Activated CD4-positive, alpha-beta memory T cell treated with anti-CD3 and anti-CD28 coated beads, Interleukin-2, amount 10 ng/mL, durations not matched to agents 7 days and 5 days (primary cell): ENCODE measurements at regions not wholly inside any gene's neighbourhood (a gene's known extent, or its start where the extent isn't known, plus 50 kb on each side); places are given as distances from the start of the nearest gene placed in this dataset.

Experiments used
- CTCF ChIA-PET: fragments of 350-600 bp; sonication (Branson Sonifier 250); formaldehyde crosslinking; loops from one replicate; lab custom pipeline; 2021; ENCODE audit warnings: antibody characterized with exemption, inconsistent platforms; lab: Charles Lee
- POLR2A ChIA-PET: fragments of 350-600 bp; sonication (Branson Sonifier 250); formaldehyde crosslinking; loops from one replicate; lab custom pipeline; 2021; ENCODE audit warnings: antibody characterized with exemption; lab: Charles Lee
- DNase-seq: peaks from one replicate; pipeline ENCODE4 v3.0.0-alpha.2; 2020
- H3K27ac Mint-ChIP-seq: one replicate; pipeline ENCODE4 v1.8.0; 2021; ENCODE audit warnings: mild to moderate bottlenecking, mixed read lengths
- H3K27me3 Mint-ChIP-seq: one replicate; pipeline ENCODE4 v1.8.0; 2021; ENCODE audit warnings: mixed read lengths
- H3K36me3 Mint-ChIP-seq: one replicate; pipeline ENCODE4 v1.8.0; 2021; ENCODE audit warnings: low read depth, mixed read lengths
- H3K4me1 Mint-ChIP-seq: one replicate; pipeline ENCODE4 v1.8.0; 2021; ENCODE audit warnings: mixed read lengths
- H3K4me3 Mint-ChIP-seq: one replicate; pipeline ENCODE4 v1.8.0; 2021; ENCODE audit warnings: mild to moderate bottlenecking, mixed read lengths
- H3K9me3 Mint-ChIP-seq: one replicate; pipeline ENCODE4 v1.8.0; 2021; ENCODE audit warnings: mixed read lengths

GRCh38 chr13:68509734-68510621 lies 1279.8 kb upstream of the PCDH9 start:
- ChIA-PET CTCF (no interaction called here), POLR2A (no interaction called here)
- Mint-ChIP-seq H3K27me3 (no peaks in the 10 kb centered on the region), H3K4me1 (no peaks in the 10 kb centered on the region), H3K36me3 (no peaks in the 10 kb centered on the region), H3K4me3 (no peak overlapping the region), H3K27ac (no peak overlapping the region), H3K9me3 (peaks cover 4% of the 10 kb centered on the region)
- DNase-seq, result no peak

DNA sequence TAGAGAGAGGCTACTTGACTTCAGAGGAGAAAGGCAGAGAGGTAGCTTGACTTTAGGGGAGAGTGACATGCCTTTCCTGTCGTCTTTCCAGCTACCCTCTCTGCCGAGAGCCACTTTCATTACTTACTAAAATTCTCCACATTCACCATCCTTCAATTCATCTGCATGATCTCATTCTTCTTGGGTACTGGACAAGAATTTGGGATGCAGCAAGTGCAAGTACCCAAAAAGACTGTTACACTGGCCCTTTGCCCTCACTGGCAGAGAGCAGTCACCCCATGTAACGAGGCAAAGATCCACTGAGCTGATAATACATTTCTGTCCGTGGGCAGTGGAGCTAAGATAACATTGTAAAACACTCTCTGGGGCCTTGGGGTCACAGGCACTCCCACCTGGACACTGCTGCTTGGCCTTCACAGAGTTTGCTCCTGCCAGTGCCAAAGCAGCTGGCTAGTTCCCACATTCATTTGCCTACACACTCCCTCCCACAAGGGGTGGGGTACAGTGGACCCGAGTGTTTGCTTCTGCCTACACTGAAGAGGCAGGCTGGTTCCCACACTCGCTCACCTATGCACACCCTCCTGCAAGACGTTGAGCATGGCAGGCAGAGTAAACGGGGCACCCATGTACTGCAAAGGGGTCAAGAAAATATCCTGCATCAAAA lies 1276.9 kb upstream of the PCDH9 start:
- Mint-ChIP-seq H3K36me3 (no peaks in the 10 kb centered on the region), H3K9me3 (peaks cover 2% of the 10 kb centered on the region), H3K4me3 (no peak overlapping the region), H3K27ac (no peak overlapping the region), H3K4me1 (no peaks in the 10 kb centered on the region), H3K27me3 (no peaks in the 10 kb centered on the region)
- ChIA-PET POLR2A (no interaction called here), CTCF (no interaction called here)
- no peak for DNase-seq

DNA sequence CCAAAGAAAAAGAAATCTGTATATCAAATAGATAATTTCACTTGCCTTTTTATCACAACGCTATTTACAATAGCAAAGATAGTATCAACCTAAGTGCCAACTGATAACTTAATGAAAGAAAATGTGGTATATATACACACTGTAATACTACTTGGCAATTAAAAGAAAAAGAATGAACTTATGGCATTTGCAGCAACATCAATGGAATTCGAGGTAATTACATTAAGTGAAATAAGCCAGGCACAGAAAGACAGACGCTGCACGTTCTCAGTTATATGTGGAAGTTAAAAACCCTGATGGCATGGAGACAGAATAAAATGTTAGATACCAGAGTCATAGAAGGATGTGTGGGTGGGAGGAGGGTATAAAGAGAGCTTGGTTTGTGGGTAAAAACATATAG lies 1260.5 kb upstream of the PCDH9 start:
- no peaks in the 10 kb centered on the region for H3K4me1 Mint-ChIP-seq
- CTCF ChIA-PET, result no interaction called here

DNA sequence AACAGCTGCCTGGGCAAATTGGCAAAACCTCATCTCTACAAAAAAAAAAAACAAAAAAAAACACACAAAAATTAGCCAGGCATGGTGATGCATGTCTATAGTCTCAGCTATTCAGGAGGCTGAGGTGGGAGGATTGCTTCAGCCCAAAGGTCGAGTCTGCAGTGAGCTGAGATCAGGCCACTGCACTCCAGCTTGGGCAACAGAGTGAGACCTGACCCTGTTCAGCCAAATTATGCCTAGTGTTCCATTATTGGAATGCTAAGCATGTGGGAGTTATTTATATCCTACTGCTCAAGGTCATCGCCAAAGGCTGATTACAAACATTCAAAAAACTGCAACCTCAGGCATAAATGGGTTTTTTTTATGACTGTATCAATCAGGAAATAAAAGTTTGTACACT lies 1251.0 kb upstream of the PCDH9 start:
- H3K27me3 Mint-ChIP-seq, result no peaks in the 10 kb centered on the region
- no peak for DNase-seq
- H3K36me3 Mint-ChIP-seq, result no peaks in the 10 kb centered on the region
- no peaks in the 10 kb centered on the region for H3K4me1 Mint-ChIP-seq
- peaks cover 3% of the 10 kb centered on the region for H3K9me3 Mint-ChIP-seq
- H3K4me3 Mint-ChIP-seq, result no peak overlapping the region
- ChIA-PET CTCF (no interaction called here), POLR2A (no interaction called here)
- H3K27ac Mint-ChIP-seq, result no peak overlapping the region

More for the DNA sequence above, 1260.5 kb upstream of the PCDH9 start:
- no peak overlapping the region for H3K4me3 Mint-ChIP-seq
- no peak for DNase-seq
- H3K27ac Mint-ChIP-seq, result no peak overlapping the region
- POLR2A ChIA-PET, result no interaction called here
- H3K36me3 Mint-ChIP-seq, result no peaks in the 10 kb centered on the region
- H3K9me3 Mint-ChIP-seq, result peaks cover 4% of the 10 kb centered on the region
- no peaks in the 10 kb centered on the region for H3K27me3 Mint-ChIP-seq

DNA sequence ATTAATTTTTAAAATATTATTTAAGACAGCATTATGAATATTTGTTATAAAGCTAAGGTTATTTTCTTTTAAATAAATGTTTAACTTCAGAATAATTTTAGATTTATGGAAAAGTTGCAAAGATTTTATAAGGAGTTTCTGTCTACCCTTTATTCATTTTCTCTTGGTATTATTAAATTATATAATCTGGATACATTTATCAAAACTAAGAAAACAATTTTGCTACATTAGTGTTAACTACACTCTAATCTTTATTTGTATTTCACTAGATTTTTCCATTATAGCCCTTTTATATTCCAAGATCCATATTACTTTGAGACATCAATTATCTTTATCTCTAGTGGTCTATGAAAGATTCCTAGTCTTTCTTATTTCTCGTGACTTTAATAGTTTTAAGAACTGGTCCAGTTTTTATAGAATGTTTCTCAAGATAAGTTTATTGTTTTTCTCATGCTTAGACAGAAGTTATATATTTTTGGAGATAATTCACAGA lies 1243.7 kb upstream of the PCDH9 start:
- H3K27ac Mint-ChIP-seq, result no peak overlapping the region
- ChIA-PET CTCF (no interaction called here), POLR2A (no interaction called here)
- no peak overlapping the region for H3K4me3 Mint-ChIP-seq
- no peak for DNase-seq
- H3K36me3 Mint-ChIP-seq, result no peaks in the 10 kb centered on the region
- H3K4me1 Mint-ChIP-seq, result no peaks in the 10 kb centered on the region
- H3K9me3 Mint-ChIP-seq, result no peaks in the 10 kb centered on the region
- H3K27me3 Mint-ChIP-seq, result no peaks in the 10 kb centered on the region

DNA sequence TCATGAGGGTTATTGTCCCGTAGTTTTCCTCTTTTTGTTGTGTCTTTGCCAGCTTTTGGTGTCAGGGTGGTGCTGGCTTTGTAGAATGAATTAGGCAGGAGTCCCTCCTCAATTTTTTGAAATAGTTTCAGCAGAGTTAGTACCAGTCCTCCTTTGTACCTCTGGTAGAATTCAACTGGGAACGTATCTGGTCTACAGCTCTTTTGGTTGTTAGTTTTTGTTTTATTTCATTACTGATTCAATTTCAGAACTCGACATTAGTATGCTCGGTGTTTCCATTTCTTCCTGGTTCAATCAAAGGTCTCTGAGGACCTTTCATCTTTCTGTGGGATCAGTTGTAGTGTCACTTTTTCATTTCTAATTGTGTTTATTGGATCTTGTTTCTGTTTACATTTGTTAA lies 1237.0 kb upstream of the PCDH9 start:
- H3K4me1 Mint-ChIP-seq, result no peaks in the 10 kb centered on the region
- H3K4me3 Mint-ChIP-seq, result no peak overlapping the region
- H3K36me3 Mint-ChIP-seq, result no peaks in the 10 kb centered on the region
- no peak for DNase-seq
- ChIA-PET POLR2A (no interaction called here), CTCF (no interaction called here)
- H3K27ac Mint-ChIP-seq, result no peak overlapping the region
- H3K27me3 Mint-ChIP-seq, result no peaks in the 10 kb centered on the region
- peaks cover 2% of the 10 kb centered on the region for H3K9me3 Mint-ChIP-seq

DNA sequence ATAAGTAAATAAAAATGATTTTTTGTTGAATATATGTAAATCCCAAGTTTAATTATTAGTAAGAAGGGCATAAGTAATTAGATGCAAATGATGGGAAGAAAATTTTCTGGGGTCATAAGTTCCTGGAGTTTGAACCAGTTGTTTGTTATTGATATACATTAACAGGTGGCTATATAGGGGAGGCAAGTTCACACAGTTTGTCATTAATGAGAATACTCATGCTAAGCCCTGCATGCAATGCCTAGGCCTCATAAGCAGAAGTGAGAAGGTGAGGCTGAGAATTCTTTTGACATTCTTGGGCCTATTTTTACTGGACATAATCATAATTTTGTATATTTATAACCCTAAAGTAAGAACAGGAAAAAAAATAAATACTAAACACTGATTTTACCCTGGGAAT lies 1210.7 kb upstream of the PCDH9 start:
- H3K4me1 Mint-ChIP-seq, result no peaks in the 10 kb centered on the region
- no peaks in the 10 kb centered on the region for H3K36me3 Mint-ChIP-seq
- no peaks in the 10 kb centered on the region for H3K27me3 Mint-ChIP-seq
- H3K4me3 Mint-ChIP-seq, result no peak overlapping the region
- H3K9me3 Mint-ChIP-seq, result no peaks in the 10 kb centered on the region
- CTCF ChIA-PET, result no interaction called here
- POLR2A ChIA-PET, result no interaction called here
- H3K27ac Mint-ChIP-seq, result no peak overlapping the region
- no peak for DNase-seq

DNA sequence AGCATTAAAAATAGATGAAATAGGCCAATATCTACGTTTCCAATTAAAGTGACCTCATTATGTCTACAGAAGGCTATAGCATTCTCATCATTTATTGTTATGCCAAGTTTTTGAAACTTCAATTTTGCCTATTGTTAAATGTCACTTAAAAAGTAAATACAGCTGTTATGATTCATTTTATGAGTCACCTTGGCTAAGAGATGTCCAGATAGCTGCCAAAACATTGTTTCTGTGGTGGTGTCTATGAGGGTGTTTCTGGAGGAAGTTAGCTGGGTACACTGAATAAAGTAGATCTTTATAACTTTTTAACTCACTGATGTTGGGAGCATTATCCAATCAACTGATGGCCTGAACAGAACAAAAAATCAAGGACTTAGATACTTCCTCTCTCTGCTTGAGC lies 1209.7 kb upstream of the PCDH9 start:
- no peak for DNase-seq
- H3K9me3 Mint-ChIP-seq, result no peaks in the 10 kb centered on the region
- H3K27me3 Mint-ChIP-seq, result no peaks in the 10 kb centered on the region
- no peak overlapping the region for H3K27ac Mint-ChIP-seq
- H3K4me1 Mint-ChIP-seq, result no peaks in the 10 kb centered on the region
- no peak overlapping the region for H3K4me3 Mint-ChIP-seq
- ChIA-PET POLR2A (no interaction called here), CTCF (no interaction called here)
- H3K36me3 Mint-ChIP-seq, result no peaks in the 10 kb centered on the region

DNA sequence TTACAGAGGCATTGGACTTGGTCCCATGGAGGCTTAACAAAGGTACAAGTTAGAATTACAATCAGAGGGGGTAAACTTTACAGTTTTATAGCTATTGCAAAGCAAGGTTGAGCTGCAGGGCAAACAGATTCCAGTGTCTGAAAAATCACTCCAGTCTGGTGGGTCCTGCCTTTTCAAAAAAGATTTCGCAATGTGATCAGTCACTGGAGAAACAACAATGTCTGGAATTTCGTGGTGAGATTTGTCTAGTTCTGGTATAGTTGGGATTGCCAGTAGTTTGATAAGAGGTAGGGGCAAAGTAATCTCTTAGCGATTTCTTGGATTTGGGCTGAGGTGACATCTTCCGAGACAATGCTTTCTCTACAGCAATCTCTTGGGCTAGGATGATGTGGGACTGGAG lies 1198.2 kb upstream of the PCDH9 start:
- POLR2A ChIA-PET, result no interaction called here
- H3K27me3 Mint-ChIP-seq, result no peaks in the 10 kb centered on the region

GRCh38 chr13:68417801-68418200 lies 1187.7 kb upstream of the PCDH9 start:
- no peaks in the 10 kb centered on the region for H3K4me1 Mint-ChIP-seq
- peaks cover 12% of the 10 kb centered on the region for H3K9me3 Mint-ChIP-seq
- no peaks in the 10 kb centered on the region for H3K36me3 Mint-ChIP-seq
- DNase-seq, result no peak
- H3K27ac Mint-ChIP-seq, result no peak overlapping the region
- ChIA-PET POLR2A (no interaction called here), CTCF (no interaction called here)
- H3K27me3 Mint-ChIP-seq, result no peaks in the 10 kb centered on the region
- H3K4me3 Mint-ChIP-seq, result no peak overlapping the region

More for the DNA sequence above, 1198.2 kb upstream of the PCDH9 start:
- CTCF ChIA-PET, result no interaction called here
- Mint-ChIP-seq H3K27ac (no peak overlapping the region), H3K9me3 (peaks cover 29% of the 10 kb centered on the region), H3K36me3 (no peaks in the 10 kb centered on the region), H3K4me3 (no peak overlapping the region), H3K4me1 (no peaks in the 10 kb centered on the region)
- DNase-seq, result no peak

DNA sequence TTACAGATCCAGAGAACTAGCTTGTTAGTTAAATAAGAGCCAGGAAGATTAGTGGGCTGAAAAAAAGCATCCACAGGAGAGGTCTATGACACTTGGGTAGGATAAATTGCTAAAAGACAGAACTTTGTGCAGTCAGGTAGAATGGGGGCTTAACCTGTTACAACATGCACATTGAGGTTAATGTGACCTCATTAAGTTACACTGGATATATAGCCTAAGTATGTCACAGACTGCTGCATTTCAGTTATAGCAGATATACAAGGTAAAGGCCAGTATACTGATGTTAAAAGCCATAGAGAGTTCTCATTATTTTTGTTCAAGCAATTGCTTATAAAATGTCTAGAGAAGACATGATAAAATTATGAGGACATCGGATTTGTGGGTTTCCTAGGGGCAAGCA lies 1179.9 kb upstream of the PCDH9 start:
- Mint-ChIP-seq H3K27me3 (no peaks in the 10 kb centered on the region), H3K9me3 (peaks cover 12% of the 10 kb centered on the region), H3K27ac (no peak overlapping the region), H3K36me3 (no peaks in the 10 kb centered on the region), H3K4me3 (no peak overlapping the region), H3K4me1 (no peaks in the 10 kb centered on the region)
- ChIA-PET POLR2A (no interaction called here), CTCF (no interaction called here)
- no peak for DNase-seq

GRCh38 chr13:68390987-68391386 lies 1160.9 kb upstream of the PCDH9 start:
- CTCF ChIA-PET, result no interaction called here
- Mint-ChIP-seq H3K27me3 (no peaks in the 10 kb centered on the region), H3K4me3 (no peak overlapping the region), H3K4me1 (no peaks in the 10 kb centered on the region), H3K27ac (no peak overlapping the region), H3K9me3 (peaks cover 11% of the 10 kb centered on the region), H3K36me3 (no peaks in the 10 kb centered on the region)
- DNase-seq, result no peak
- POLR2A ChIA-PET, result no interaction called here

DNA sequence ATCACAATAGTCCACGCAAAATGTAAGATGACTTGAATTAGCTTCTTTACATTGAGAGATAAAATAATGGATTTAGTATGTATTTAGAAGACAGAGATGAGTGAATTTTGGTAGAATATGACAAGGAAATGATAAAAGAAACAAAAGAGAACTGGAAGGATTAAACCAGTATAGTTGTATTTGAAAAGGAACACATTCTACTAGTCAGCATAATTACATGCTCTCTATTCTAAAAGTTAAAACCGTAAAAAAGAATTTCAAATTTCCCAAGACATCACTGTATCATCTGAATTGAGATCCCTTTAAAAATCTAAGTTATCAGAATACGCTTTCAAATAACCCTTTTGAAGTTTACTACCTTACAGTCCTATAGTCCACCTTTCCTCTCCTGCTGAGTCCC lies 1156.7 kb upstream of the PCDH9 start:
- CTCF ChIA-PET, result no interaction called here
- peaks cover 11% of the 10 kb centered on the region for H3K9me3 Mint-ChIP-seq
- no peak for DNase-seq
- no peaks in the 10 kb centered on the region for H3K4me1 Mint-ChIP-seq
- H3K27me3 Mint-ChIP-seq, result no peaks in the 10 kb centered on the region
- POLR2A ChIA-PET, result no interaction called here
- no peak overlapping the region for H3K4me3 Mint-ChIP-seq
- no peaks in the 10 kb centered on the region for H3K36me3 Mint-ChIP-seq
- no peak overlapping the region for H3K27ac Mint-ChIP-seq
